GM12892 (cell line): ENCODE measurements at regions not wholly inside any gene's neighbourhood (a gene's known extent, or its start where the extent isn't known, plus 50 kb on each side); places are given as distances from the start of the nearest gene placed in this dataset.

Source experiments
- DNase-seq: peaks from one replicate; pipeline ENCODE4 v3.0.0; 2011; ENCODE audit not compliant: insufficient read length
- FAIRE-seq: peaks from 2 replicates; lab custom pipeline; 2011; peaks lifted over from hg19 to GRCh38; lab: Jason Lieb, UNC
- POLR2A ChIP-seq: IDR thresholded peaks from 2 replicates; pipeline ENCODE4 v1.6.1; 2011; ENCODE audit warnings: low read depth, low read length, control low read depth
- POLR2AphosphoS5 ChIP-seq: IDR thresholded peaks from 2 replicates; pipeline ENCODE4 v1.6.1; 2011; ENCODE audit warnings: low read depth, low read length, control low read depth
- TAF1 ChIP-seq: IDR thresholded peaks from 2 replicates; pipeline ENCODE4 v1.6.1; 2011; ENCODE audit warnings: low read depth, mild to moderate bottlenecking, control low read depth, low read length, borderline replicate concordance

DNA sequence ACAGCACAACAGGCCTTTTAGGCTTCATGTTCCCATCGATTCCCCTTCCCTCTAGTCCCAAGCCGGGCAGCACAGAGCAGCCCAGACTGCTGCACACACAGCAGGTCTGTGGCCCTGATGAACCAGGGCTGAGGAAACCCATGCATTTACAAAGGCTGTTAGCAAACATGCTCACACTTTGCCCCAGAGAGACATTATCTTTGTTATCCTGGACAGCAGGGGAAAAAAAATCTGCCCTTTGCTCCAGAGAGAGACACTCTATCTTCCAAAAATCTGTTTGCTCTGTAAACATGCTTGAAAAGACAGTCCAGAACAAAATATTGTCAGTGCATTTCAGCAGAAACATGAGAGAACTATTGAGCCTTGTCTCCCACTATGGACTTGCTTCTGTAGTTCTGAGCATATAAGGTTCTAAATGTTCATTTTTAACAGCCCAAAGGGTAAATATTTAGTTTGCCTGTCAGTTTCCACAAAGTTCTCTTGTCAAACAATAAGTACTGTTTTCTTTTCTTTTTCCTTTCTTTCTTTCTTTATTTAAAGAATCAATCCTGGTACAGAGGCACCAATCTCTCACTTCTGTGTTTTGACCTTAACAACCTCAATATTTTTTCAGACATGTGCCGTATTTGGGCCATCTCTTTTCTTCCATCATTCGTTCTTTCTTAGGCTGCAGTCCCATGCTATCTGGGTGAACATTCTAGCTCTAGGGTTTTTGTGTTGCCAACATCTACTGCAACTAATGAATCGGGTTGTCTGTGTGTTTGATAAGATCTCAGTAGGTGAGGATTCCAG, 468.0 kb downstream of the EPM2A start:
- TF ChIP-seq TAF1 (no peak), POLR2AphosphoS5 (no peak), POLR2A (no peak)
- DNase-seq: no peak
- FAIRE-seq: no peak

DNA sequence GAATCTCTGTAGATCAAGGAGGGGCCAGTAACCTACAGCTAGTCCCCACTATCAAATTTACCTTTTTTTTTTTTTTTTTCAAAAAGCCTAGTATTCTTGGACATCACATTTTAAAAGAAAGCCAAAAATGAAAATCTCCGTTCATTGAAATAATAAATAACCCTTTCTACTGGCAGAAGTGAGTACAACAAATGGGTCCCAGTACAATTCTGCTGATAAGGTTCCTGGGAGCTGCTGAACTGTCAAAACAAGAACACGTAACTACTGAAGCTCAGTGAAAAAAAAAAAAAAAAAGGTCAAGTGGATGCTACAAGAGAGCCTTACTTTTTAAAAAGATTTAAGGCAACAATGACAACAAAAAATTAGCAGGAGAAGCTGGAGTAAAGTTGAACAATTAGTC, 464.9 kb downstream of the EPM2A start:
- no peak for FAIRE-seq
- no peak for TF ChIP-seq POLR2AphosphoS5
- TF ChIP-seq TAF1: no peak
- no peak for TF ChIP-seq POLR2A
- DNase-seq: no peak

DNA sequence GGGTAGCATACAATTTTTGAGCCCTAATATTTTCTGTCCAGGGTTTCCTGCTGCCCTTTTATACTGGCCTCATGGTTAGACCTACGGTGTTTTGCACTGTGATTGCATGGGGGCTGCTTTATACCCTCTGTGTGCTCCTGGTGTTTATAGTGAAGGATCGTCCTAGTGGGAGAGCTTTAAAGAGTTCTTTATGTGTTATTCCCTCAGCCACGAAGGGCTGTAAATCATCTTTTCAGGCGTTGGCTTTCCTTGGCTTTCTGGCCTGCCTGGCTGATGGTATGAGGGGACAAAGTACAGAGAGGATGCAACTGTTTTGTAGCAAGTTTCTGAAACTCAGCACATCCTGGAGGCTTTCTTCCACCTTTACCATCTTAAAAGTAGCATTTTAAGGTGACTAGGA, 464.3 kb downstream of the EPM2A start:
- TF ChIP-seq TAF1 (no peak), POLR2A (no peak), POLR2AphosphoS5 (no peak)
- FAIRE-seq (no peak), DNase-seq (no peak)

DNA sequence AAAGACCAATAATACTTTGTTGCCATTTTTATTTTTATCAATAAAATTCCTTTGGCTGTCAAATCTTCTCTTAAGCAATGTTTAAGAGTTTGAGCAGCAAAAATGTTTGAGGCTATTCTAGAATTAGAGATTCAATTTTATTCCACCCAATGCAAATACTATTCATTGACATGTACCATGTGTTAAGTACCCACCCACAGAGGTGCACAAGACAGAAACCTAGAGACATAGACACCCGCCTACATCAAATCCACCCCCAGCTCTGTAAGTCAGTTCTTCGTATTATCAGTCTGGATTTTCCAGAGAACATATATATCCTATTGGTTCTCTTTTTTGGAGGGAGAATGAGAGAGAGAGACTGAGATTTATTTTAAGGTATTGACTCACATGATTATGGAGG, 463.7 kb downstream of the EPM2A start:
- FAIRE-seq (no peak), DNase-seq (no peak)
- TF ChIP-seq POLR2A (no peak), POLR2AphosphoS5 (no peak), TAF1 (no peak)

DNA sequence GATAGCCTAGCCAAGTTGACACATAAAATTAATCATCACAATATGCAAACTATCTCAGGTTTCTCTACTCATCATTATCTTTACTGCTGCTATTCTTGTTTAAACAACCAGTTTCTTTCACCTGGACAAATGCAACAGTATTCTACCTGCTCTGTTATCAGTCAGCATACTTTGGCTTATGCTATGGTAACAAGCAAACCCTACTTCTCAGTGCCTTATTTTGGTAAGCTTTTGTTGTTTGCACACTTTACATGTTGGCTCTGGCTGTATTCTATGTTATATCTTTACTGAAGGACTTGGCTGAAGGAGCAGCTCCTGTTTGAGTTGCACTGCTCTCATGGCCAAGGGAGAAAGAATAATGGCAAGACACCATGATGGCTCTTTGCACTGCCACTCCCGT, 463.1 kb downstream of the EPM2A start:
- TF ChIP-seq POLR2A (no peak), TAF1 (no peak), POLR2AphosphoS5 (no peak)
- FAIRE-seq: no peak
- no peak for DNase-seq

DNA sequence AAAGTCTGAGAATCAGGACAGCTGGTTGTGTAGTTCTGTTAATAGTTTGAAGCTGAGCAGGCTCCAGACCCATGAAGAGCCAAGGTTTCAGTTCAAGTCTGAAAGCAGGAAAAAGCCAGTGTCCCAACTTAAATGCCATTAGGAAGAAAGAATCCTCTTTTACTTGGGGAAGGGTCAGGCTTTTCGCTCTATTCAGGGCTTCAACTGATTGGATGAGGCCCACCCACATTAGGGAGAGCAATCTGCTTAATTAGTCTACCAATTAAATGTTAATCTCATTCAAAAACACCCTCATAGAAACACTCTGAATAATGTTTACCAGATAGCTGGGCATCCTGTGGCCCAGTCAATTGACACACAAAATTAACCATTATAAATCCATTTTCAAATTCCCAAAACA, 462.2 kb downstream of the EPM2A start:
- FAIRE-seq: no peak
- TF ChIP-seq POLR2AphosphoS5: no peak
- TF ChIP-seq TAF1: no peak
- TF ChIP-seq POLR2A: no peak
- no peak for DNase-seq

DNA sequence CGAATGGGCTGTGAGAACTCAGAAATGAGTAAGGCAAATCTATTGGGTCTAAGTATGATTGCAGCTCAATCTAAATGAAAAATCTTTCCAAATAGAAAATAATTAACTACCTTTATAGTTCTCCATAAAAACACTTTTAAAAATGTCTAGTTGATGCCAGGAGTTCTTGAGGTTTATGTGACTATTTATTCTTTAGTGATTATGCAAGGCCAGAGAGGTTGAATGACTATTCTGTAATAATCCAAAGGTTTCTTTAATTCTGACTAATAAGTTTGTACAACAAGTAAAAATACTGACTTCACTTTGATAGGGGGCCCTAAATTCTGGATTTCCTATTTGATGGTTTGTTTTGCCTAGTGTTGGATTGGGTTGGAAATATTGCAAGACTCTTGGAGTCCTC, 461.2 kb downstream of the EPM2A start:
- FAIRE-seq: no peak
- DNase-seq: no peak
- no peak for TF ChIP-seq POLR2A
- TF ChIP-seq TAF1: no peak
- no peak for TF ChIP-seq POLR2AphosphoS5

DNA sequence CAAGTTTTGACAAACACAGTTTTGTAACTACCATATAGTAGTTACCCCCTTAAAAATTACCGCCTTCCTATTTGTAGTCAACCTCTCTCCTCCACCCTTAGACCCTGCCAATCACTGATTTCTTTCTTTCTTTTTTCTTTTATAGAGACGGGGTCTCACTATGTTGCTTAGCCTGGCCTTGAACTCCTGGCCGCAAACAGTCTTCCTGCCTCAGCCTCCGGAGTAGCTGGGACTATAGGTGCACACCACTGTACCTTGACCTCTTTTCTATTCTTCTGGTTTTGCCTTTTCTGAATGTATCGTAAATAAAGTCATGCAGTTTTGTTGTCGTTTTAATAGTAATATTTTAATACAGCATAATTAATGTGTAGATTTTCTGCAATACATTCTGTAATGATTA, 460.3 kb downstream of the EPM2A start:
- TF ChIP-seq POLR2A: no peak
- FAIRE-seq: no peak
- no peak for DNase-seq

DNA sequence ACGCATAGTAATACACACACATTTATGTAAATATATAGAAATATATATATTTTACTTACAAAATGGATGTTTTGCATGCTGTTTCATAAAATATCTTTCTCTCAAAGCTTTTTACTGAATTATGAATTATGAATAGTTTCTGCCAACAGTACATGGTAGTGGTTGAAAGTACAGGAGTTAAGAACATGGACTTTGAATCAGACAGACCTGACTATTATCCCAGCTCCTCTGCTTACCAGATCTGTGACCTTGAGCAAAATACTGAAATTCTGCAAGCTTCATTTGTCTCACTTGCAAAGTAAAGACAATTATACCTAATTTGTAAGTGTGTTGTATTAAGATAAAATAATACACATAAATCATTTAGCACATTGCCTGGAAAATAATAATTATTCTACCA, 459.5 kb downstream of the EPM2A start:
- no peak for DNase-seq
- no peak for TF ChIP-seq POLR2A
- no peak for TF ChIP-seq TAF1
- no peak for TF ChIP-seq POLR2AphosphoS5
- FAIRE-seq: no peak

DNA sequence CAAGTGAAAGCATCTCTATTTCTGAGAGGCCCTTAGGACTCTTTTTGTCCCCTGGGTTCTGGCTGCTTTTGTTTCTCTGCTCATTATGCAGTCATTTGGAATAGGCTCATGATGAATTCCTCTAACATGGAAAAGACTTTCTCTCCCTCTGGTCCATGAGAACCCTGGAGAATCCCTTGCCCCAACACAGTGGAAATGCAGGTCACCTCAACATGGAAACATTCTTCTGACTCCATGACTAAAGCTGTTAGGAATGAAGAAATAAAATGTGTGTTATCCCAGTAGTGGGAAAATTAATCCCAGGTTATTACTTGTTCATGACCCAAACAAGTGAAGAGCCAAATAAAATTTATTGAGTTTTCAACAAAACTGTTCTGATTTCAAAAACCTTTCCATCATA, 458.6 kb downstream of the EPM2A start:
- no peak for TF ChIP-seq POLR2AphosphoS5
- no peak for TF ChIP-seq POLR2A
- TF ChIP-seq TAF1: no peak
- no peak for FAIRE-seq
- no peak for DNase-seq

DNA sequence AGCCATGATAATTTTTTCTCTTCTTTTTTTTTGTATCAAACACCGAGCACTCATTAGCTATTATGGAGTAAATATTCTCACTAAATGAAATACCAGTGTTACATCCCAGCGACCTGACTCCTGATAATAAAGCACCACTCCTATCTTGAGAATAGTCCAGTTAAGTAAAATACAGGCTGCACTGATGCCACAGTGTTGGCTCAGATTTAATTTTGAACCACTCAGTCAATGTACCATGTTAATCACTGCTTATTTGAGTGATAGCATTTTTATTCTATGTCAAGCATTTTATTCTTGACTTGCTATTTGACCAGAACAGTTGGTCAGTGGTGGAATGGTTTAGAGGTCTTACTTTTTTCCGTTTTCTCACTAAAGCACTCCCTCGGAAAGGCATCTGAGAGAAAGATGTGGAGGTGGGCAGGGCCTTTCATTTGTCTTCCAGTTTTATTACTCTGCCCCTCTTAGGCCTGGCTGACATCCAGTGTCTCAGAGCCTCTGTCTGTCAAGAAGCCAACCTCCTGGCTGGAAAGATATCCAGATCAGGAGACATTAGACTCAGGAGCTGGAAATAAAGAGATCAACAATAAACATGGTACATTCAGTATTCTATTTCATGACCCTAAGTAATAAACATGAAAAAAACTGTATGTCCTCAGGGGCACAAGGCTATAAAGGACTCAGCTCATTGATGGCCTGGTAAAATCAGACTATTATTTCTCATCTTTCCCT, 457.8 kb downstream of the EPM2A start:
- DNase-seq: no peak
- FAIRE-seq: no peak
- TF ChIP-seq POLR2AphosphoS5 (no peak), POLR2A (no peak), TAF1 (no peak)
